ENCODE measurements at regions not wholly inside any gene's neighbourhood (a gene's known extent, or its start where the extent isn't known, plus 50 kb on each side); places are given as distances from the start of the nearest gene placed in this dataset.
A peak's percentile ranks its signal among the peaks of the same experiment; 100 is the strongest.

DNA sequence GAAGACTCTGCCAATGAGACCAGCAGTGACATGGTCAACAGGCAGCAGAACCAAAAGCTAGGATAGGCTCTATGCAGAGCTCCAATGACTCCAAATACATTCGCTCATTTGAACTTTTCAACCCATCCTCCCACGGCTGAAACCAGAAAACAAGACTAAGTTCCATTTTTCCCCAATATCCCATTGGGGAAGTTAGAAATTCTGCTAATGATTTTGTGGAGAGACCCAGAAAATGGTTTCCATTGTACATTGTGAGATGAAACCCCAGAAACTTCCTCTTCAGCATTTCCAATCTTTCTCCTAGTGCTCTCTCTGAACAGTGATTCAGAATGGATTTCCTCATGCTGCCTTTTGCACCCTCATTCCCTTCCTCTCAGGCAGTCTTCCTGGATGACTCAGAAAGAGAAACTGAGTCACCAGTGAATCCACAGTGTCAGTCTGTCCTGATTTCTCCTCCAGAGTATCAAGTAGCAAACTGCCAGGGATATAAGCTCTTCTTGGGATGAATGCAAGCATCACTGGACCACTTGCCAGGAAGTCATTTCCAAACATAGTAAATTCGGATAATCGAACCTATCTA lies 467.7 kb upstream of the ID2 start:
- TF ChIP-seq, protein P1, sequence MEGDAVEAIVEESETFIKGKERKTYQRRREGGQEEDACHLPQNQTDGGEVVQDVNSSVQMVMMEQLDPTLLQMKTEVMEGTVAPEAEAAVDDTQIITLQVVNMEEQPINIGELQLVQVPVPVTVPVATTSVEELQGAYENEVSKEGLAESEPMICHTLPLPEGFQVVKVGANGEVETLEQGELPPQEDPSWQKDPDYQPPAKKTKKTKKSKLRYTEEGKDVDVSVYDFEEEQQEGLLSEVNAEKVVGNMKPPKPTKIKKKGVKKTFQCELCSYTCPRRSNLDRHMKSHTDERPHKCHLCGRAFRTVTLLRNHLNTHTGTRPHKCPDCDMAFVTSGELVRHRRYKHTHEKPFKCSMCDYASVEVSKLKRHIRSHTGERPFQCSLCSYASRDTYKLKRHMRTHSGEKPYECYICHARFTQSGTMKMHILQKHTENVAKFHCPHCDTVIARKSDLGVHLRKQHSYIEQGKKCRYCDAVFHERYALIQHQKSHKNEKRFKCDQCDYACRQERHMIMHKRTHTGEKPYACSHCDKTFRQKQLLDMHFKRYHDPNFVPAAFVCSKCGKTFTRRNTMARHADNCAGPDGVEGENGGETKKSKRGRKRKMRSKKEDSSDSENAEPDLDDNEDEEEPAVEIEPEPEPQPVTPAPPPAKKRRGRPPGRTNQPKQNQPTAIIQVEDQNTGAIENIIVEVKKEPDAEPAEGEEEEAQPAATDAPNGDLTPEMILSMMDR (IDR thresholded peaks at IDR 0.05; ENCODE audit: low read depth, low read length), result no peak

DNA sequence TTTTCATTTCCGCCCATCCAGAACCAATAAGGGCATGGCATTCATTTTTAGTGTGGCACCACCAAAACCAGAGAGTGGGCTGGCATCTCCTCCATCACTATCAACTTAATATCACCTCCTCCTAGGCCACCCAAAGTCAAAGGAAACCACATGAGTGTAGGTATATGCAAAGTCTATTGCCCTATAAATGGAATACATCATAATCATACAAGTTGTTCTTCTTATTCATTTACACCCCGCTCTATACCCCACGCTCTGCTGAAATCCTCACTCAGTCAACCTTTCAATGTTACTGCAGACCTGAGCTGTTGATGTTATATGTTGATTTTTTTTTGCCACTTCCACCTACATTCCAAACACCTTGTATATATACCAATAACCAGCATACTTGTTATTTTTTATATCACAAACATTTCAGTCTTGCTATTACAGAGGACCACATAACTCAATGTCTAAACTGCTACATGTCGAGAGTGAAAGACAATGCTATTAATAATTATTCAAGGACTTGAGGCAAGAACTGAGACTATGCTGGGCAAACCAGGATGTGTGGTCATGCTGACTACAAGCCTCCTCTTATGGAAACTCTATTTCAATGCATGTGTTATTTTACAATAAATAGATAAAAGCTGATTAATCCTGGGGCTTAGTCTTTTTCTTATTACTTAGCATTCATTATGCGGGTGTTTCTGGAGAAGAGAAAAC lies 466.5 kb upstream of the ID2 start:
- no peak for DNase-seq (ENCODE audit: low read depth in 2 of 2)

More for the DNA sequence above, 467.7 kb upstream of the ID2 start:
- DNase-seq (ENCODE audit: low read depth in 2 of 2), result peak in 1 of 2 donors; percentile 33
- no peak overlapping the region for H3K4me3 ChIP-seq (replicated peaks in 1 of 2; ENCODE audit: low read depth in 2 of 2, low read length in 2 of 2)

DNA sequence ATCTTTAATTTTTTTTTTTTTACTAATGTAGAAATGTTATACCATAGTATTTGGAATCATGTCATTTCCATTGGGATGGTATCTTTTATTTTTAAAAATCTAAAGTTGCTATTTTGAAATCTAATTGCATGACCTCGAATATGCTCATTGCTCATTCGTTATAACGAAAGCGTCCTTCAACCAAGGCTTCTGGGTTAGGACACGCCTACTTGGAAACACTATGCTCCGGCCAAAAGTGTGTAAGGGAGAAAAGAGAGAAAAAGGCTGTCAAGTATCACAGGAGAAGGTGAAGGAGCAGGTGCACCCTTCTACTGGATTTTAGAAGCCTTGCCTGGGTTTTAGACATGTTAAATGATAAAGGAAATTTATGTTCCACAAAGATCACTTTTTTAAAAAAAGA lies 465.9 kb upstream of the ID2 start:
- TF ChIP-seq, protein P1 (IDR thresholded peaks at IDR 0.05; ENCODE audit: low read depth, low read length), result no peak
- no peak for DNase-seq (ENCODE audit: low read depth in 2 of 2)
- H3K4me3 ChIP-seq (replicated peaks in 1 of 2; ENCODE audit: low read depth in 2 of 2, low read length in 2 of 2), result no peak overlapping the region

More for the DNA sequence above, 466.5 kb upstream of the ID2 start:
- no peak overlapping the region for H3K4me3 ChIP-seq (replicated peaks in 1 of 2; ENCODE audit: low read depth in 2 of 2, low read length in 2 of 2)
- TF ChIP-seq, protein P1 (IDR thresholded peaks at IDR 0.05; ENCODE audit: low read depth, low read length), result no peak

DNA sequence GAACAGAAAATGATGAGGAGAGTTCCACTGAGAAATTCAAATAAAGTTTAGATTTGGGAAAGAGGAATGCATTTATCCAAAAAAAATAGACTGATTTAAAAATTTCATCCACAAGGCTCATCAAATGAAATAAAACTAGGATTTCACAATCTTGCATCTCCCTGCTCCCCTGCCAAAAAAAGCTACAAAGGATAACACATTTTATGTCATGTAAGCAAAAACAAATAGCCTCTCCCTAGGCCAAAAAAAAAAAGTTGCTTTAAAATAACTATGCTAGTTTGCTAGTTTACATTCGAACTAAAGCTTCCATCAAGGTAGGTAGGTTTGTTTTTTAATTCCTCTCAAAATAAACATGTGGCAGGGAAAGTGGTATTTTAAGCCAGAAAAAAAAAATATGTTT lies 465.5 kb upstream of the ID2 start:
- DNase-seq (ENCODE audit: low read depth in 2 of 2), result peak; percentile 20 to 48
- H3K4me3 ChIP-seq (replicated peaks in 1 of 2; ENCODE audit: low read depth in 2 of 2, low read length in 2 of 2), result no peak overlapping the region
- TF ChIP-seq, protein P1 (IDR thresholded peaks at IDR 0.05; ENCODE audit: low read depth, low read length), result no peak

DNA sequence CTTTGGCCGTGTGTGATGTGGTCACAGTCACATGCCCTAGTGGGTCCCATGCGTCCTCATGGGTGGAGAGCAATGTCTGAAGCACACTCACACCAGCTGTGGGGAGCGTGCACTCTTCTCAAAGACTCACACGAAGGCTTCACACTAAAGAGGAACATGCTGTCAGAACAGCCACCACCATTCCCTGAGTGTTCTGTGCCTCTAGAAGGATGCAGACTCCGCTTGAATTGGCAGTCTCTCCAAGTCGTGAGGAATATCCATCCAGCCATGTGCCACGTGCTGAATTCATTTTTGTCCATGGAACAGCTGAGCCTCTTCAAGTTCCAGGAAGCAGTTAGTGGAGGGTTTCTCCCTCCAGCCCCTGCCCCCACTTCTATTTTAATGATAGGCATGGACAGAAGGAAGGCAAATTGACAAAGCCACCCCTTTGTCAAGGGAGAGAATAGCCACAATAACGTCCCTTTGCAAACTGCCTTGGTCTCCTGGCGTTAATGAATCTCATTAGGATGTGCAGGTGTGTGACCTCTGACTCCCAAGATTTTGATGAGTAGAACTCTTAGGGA lies 464.3 kb upstream of the ID2 start:
- TF ChIP-seq, protein P1 (IDR thresholded peaks at IDR 0.05; ENCODE audit: low read depth, low read length), result no peak
- DNase-seq (ENCODE audit: low read depth in 2 of 2), result no peak
- no peak overlapping the region for H3K4me3 ChIP-seq (replicated peaks in 1 of 2; ENCODE audit: low read depth in 2 of 2, low read length in 2 of 2)

DNA sequence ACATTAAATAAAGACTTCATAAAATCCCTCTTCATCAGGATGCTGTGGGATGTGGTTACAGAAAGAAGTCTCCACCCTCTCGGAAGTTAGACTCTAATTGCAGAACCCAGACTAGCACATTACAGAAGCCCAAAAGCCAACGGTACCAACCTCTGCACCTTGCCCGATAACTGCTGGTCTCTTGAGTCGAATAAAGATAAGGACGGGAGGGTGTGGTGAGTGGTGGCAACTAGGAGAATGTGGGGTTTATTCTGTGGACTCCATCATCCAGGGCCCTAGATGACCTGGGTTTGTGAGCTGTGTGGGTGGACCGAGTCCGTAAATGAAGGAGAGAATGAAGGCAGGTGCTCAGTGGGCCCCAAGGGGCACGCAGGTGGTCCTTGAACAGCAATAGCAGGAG lies 462.8 kb upstream of the ID2 start:
- H3K4me3 ChIP-seq (replicated peaks in 1 of 2; ENCODE audit: low read depth in 2 of 2, low read length in 2 of 2), result no peak overlapping the region
- DNase-seq (ENCODE audit: low read depth in 2 of 2), result no peak
- TF ChIP-seq, protein P1 (IDR thresholded peaks at IDR 0.05; ENCODE audit: low read depth, low read length), result no peak
